ENCODE measurements at regions not wholly inside any gene's neighbourhood (a gene's known extent, or its start where the extent isn't known, plus 50 kb on each side); places are given as distances from the start of the nearest gene placed in this dataset.

DNA sequence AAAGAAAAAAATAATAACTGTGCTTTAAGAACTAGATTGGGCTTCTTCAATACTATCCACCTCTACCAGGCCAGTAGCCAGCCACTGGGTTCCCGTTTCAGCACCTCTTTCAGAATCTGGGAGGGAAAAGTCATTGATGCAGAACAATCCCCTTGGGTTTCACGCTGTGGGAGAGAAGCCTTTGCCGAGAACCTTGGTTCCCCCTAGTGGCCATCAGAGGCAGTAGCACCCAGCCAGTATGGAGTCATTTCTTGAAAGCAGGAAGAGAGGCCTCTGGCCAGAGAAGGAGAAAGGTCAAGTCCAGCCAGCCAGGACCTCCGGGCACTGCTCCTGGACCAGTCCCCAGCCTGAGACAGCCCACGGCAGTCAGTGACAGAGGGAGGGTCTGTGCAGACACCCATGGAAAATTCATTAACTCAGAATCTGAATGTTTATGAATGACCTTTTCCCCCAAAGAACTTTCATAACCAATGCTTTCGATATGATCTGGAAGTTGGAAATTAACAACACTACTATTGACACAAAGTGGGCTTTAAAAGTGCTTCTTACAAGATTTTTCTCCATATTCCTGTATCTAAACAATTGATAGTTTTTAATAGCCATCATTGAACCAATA, 51.2 kb upstream of the CDH5 start:
- peak; percentile 41 for DNase-seq (ENCODE audit: low read depth, low spot score)

DNA sequence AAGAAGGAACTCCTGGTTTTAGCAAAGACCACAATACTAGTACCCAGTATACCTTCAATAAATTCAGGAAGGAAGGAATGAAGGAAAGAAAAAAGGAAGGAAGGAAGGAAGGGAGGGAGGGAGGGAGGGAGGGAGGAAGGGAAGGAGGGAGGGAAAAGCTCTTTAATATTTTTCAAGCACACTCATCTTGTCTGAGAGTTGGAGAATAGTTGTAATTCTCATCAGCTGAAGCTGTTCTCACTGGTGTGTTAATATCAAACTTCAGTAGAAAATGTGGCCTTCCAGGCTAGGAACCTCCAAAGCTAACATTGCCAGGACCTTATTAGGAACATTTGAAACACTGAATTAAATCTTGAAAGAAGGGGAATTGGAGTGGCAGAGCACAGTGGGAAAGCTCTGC, 55.2 kb upstream of the CDH5 start:
- DNase-seq (ENCODE audit: low read depth, low spot score) = no peak

DNA sequence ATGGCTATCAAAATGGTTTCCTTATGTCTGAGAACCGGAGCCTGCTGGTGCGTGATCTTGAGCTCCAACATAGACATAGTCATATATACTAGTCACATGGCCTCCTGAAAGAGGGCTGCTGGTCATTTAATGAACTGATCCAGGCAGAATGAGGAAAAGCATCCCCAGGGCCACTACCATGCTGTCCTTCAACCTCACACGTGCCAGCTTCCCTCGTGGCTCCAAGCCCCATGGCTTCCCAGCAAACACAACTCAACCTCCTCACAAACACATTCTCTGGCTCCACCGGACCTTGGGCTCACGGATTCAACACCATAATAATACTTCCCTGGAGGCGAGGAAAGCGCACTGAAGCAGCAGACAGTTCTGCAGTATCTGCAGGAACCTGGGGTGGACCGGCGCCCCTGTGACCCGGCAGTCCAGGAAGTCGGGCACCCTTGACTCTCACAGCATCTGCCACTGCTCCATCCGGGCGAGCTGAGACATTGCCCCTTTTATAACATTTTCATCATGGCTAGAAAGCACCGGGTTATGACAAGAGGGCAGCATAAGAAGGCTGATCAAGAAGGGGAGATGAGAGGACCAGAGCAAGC, 57.2 kb upstream of the CDH5 start:
- no peak for DNase-seq (ENCODE audit: low read depth, low spot score)

DNA sequence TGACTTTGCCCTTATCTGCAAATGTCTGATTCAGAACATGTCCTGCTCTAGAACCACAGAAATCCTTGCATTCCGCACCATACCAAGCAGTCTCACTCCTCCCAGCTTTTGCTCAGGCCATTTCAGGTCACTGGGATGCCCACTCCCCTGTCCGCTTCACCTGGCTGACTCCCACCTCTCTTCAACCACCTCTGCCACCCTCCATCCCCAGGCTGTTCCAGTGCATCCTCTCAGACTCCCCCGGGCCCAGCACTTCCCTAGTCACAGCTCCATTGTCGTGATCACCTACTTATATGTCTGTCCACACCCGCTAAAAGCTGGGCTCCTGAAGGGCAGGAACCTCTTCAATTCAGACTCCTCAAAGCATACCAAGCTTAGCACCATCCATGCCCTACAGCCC, 58.4 kb upstream of the CDH5 start:
- DNase-seq (ENCODE audit: low read depth, low spot score) = no peak

DNA sequence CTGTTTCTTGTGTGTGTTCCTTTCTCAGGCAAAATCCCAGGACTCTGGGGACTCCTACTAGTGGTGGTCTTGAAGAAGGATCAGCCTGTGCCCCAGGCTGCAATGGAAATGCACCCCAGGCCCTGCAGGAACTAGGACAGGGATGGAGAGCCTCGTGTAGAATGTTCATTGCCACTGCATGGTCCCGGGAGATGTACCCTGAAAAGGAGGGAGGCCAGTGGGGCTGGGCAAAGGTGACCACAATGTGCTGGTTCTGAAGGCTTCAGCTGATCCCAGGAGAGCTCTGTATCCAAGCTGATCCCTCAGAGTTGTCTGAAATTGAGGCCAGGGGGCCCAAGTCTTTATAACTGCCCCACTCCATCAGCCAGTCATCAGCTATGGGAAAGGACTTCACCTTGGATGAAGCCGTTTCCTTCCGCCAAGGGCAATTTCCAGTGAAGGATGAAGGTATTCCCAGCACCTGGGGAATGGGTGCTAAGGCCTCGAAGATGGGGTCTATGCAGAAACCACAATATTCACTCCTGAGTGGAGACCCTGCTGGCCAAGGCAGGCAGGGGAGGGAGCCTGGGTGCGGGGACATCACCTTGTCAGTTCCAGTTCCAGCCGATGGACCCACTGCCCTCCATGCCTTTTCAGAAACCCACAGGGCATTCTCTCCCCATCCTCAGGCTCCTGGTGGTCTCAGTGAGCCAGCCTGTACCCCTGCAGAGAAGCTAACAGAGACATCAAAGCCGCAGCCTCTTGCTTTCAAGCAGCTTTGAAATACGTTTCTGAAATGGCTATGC, 59.9 kb upstream of the CDH5 start:
- no peak for DNase-seq (ENCODE audit: low read depth, low spot score)

DNA sequence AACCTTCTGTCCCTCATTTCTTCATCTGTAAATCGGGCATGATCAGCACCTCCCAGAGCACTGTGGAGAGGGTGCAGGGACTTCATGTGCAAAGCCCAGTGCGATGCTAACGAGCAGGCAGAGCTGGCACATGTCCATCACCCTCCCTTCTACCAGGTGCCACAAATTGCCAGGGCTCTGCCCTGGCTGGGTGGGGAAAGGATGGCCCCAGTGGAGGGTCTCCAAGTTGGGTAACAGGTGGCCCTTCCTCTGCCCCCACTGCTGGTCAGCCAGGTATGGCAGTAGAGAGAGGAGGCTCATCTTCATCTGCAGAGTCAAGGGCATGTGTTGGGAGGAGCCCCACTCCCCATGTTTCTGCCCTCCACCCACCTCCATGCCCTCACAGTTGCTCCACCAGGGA, 61.5 kb upstream of the CDH5 start:
- no peak for DNase-seq (ENCODE audit: low read depth, low spot score)

DNA sequence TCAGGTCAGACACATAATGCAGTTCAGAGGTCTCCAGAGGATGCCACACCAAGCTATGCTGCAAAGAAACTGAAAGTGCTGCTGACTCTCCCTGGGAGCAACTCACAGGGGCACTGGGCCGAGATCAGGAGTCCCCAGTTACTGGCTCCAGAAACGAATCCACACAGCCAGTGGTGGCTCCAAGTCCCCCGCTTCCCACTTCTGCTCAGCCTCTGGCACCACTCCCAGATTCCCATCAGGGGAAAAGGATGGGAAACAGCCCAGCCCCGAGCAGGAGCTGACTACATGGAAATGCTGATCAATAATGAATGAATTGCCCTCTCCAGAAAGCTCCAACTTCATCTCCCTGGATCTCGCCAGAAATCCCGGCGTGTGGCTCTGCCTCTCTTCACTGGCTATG, 62.3 kb upstream of the CDH5 start:
- no peak for DNase-seq (ENCODE audit: low read depth, low spot score)

DNA sequence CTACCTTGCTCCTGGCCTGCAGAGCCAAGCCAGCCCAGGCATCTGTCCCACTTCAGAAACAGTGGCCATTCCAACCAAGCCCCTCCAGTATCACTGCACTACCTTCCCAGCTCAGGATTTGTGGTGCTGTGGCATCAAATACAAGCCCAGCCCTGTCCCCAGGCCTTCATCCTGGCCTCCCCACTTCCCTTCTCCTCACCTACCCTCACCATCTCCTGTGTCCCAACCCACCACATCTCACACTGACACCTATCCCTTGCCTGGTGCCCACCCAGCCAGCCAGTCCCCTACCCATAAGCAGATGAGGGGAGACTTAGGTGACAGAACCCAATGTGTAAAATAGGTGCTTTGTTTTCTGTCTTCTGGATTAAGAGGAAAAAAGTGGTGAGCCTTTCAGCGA, 66.0 kb upstream of the CDH5 start:
- DNase-seq (ENCODE audit: low read depth, low spot score) = no peak

DNA sequence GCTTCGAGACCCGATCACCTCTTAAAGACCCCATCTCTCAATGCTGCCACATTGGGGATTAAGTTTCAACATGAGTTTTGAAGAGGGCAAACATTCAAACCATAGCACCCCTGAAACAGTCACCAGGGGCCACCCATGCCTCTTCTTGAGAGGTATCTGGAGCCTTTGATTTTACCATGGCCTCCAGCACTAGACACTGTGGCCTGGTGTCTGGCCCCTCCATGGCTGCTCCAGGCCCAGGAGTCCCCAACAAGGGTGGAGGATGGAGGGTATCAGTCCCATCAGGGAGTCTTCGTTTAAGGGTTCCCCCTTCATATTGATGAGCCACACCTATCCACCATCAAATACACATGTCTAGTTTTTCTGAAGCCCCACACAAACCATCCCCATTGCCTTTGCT, 66.5 kb upstream of the CDH5 start:
- DNase-seq (ENCODE audit: low read depth, low spot score) = no peak

DNA sequence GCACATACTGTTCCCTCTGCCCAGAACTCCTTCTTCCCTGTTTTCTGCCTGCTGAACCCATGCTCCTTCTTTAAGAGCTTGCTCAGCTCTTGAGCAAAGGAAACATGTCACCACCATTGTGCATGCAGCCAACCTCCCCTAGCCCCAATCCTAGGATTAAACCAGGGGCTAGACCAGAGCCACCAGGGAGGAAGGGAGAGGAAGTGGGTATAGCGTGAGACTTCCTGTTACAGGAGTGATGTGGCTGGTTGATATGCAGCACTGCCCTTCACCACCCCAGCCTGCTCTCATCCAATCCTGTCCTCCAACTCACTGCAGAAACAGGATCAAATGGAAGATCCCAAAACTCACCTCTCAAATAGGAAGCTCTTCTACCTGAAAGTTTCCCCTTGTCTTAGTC, 67.1 kb upstream of the CDH5 start:
- DNase-seq (ENCODE audit: low read depth, low spot score) = no peak

DNA sequence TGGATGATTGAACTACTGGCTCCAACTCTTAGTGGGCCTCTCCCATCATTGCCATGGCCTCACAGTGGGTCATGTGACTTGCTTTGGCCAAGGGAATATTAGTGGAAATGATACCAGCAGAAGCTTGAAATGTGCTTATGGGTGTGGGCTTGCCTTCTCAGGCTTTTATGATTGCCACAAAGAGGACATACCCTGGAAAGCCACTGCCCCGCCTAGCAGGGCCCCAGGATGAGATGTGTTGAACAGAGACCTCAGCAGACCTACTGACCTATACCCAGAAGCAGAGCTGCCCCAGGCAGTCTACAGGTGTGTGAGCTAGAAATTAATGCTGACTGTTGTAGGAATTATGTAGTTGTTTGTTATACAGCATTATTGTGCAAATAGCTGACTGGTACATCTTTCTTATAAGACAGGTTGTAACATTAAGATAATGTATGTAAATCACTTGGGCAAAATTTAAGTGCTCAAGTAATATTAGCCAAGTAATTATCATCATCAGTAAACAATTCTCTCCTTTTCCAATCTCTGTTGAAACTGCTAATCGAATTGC, 67.8 kb upstream of the CDH5 start:
- DNase-seq (ENCODE audit: low read depth, low spot score) = no peak

DNA sequence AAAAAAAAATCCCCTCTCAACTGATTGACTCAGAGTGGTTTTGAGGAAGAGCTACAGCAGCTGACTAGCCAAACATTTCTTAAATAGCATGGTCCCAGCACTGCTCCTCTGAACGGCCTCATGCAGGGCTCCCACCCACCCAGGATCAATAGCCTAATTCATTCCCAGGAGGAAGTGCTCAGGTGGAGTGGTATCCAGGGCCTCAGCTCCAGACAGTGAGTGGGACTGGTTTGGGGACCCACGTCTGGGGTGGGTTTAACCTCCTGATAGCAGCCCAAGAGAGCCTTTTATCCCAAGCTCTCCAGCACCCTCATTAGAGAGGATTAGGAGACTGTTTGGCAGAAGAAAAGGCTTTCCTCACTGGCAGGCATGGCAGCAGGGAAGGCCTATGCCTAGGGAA, 68.5 kb upstream of the CDH5 start:
- no peak for DNase-seq (ENCODE audit: low read depth, low spot score)

DNA sequence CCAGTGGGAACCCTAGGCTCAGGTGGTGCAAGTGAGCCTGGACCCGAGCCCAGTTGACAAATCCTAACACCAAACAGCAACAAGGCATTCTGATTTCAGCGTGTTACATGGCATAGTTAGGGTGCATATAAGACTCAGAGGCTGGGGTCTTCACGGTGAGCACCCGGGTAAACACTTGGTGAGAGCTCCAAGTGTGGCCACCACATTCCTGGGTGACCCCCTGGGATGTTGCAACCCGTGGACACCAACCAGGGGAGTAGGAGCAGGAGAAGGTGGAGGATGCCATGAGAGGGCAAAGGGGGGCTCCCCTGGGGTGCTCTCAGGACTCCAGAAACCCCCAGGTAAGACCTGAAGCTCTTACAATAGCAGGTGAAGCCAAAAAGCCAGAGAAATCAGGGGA, 69.9 kb upstream of the CDH5 start:
- DNase-seq (ENCODE audit: low read depth, low spot score) = no peak

DNA sequence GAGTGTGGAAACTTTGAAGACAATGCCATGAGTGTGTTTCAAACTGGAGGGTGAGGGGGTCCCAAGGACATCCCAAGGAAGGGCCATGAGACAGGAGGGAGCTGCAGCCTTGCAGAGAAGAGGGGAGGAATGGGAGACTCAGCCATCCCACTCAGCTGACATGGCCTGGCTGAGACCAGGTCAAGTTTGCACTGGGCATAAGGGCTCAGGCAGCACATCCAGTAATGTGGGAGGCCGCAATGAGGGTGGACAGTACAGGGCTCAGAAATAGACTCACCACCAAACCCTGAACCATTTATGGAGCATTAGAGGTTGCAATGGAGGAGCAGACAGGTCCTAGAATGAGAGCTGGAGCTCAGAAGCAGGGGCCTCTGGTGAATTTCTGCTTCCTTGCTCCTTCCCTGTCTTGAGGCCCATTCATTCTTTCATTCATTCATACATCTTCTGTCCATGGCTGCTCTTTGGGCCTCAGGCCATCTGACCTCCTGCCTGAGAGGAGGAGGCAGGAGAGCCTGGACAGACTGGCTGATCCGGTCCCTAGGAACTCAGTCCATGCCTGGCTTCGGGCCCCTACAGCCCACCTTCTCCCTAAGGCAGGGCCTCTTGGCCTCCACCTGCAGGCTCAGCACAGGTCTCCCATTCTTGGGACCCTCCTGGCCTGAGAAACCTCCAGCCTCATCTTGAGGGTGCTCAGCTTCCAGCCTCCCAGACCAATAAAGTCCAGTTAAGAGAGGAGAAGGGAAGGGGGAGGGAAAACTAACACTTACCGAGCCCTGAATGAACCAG, 70.5 kb upstream of the CDH5 start:
- DNase-seq (ENCODE audit: low read depth, low spot score) = no peak

DNA sequence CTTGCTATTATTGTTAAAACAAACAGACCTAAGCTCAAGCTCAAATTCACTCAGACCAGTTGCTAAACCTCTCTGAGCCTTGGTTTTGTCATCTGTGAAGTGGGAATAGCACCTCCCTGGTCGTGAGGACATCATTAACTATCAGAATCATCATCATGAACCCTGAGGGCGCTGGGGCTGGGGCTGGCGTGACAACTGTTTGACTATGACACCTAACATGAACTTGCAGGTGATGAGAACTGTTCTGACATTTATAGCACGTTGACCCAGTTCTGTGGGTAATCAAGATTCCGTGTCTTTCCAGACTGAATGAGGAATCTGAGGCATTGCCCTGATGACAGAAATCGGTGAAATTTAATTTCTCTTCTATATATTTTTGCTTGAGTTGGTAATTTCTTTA, 71.3 kb upstream of the CDH5 start:
- DNase-seq (ENCODE audit: low read depth, low spot score) = no peak

DNA sequence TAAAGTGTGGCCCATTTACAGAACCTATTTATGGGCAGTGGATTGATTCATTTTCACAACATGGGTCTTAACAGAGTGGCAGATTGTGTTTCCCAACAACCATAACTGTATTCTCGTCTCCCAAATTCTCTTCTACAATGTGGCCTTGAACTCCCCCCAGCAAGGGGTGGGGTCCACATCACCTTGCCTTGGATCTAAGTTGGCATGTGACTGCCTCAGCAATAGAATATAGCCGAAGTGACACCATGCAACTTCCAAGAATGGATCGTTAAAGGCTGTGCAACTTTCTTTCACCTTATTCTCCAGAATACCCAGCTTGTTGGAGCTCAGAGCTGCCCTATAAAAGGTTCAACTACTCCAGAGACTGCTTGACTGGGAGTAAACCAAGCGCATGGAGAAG, 72.0 kb upstream of the CDH5 start:
- DNase-seq (ENCODE audit: low read depth, low spot score) = no peak

DNA sequence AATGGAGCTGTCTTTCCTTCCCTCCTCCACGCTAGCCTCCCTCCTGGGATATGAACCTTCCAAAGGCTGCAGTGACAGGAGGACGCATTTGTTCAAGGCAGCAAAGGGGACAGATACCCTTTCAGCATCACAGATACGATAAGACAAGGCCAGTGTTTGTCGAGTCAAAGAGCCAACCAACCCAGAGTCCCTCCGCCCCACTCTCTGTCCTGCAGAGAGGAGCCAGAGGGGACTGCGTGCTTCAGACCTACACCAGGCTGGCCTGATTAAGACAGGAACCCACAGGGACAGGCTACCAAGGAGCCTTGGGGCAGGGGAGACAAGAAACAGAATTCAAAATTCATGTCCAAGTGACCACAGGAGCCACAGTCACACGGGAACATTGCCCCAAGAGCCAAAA, 72.6 kb upstream of the CDH5 start:
- no peak for DNase-seq (ENCODE audit: low read depth, low spot score)

DNA sequence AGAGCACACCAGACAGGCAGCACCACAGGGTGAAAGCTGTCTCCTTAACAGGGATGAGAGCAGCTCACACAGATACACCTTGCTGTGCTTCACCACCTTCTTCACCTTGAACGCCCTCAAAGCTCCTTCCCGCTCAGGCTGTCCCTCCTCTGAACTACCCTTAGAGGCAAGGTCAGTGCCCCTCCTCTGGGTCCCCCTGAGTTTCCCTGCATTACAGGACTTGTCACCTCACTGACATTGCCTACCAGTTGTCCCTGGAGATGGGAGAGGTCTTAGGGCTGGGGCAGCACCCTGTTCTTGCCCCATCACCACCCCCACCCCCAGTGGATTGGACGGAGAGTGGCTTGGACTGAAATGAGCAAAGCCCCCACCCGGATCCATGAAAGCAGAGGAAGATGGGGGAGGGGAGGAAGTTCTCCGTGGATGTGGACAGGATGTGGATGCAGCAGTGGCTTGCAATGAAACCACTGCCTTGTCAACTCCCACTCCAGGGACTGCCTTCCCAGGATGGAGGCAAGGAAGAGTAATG, 73.2 kb upstream of the CDH5 start:
- DNase-seq (ENCODE audit: low read depth, low spot score) = no peak

DNA sequence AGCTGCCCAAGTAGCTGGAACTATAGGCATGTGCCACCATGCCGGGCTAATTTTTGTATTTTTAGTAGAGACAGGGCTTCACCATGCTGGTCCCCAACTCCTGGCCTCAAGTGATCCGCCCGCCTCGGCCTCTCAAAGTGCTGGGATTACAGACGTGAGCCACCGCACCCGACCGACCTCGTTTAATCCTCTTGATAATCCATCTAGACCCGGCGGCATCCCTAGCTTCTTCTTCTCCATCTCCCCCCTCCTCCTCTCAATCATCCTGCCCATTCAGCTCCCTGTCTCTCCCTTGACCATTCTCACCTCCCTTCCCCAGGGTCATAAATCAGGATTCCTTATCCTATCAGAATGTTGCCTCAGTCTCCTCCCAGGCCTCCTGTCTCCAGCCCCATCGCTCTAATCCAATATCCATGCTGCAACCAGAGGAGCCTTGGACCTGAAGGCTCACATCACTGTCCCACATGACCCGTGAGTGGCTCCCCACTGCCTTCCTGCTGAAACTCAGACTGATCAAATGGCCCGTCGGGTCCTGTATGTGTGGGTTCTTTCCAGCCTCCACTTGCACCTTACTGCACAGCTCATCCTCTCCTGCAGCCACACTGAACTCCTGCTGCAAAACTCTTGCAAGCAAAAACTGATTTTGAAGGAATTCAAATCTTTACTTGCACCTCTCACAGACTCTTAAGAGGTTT, 74.1 kb upstream of the CDH5 start:
- no peak for DNase-seq (ENCODE audit: low read depth, low spot score)

DNA sequence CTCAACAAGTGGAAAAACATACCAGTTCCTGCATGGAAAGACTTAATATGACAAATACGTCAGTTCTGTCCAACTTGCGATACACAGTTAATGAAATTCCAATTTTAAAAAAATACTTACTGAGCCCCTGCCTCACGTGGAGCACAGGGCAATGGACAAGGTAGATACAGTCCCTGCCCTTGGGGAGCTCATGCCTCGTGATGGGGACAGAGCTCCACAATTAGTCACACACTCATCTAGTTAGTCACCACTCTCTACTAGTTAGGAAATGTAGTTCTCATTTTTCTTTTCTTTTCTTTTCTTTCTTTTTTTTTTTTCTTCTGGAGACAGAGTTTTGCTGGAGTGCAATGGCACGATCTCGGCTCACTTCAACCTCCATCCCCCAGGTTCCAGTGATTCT, 74.7 kb upstream of the CDH5 start:
- DNase-seq (ENCODE audit: low read depth, low spot score) = no peak

DNA sequence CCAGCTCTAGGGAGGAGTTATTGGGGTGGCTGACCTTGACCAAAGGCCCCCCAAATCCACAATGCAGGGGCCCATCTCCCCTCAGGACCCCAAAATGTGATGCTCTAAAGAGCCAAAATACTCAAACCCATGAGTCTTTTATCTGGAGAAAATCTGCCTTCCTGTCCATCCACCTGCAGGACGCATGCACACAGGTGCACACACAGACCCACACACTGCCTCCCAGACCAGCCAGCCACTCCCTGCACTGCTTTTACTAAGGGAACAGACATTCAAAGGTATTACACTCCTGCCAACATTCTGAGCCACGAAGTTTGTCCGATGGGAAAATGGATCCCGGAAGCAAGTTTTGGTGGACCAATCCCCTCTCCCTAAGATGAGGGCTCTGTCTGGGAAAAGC, 76.1 kb upstream of the CDH5 start:
- DNase-seq (ENCODE audit: low read depth, low spot score) = no peak

Measured in smooth muscle cell of the brain vasculature (primary cell).